Mesenchymal stem cell (in vitro differentiated cells and primary cell): ENCODE measurements at regions not wholly inside any gene's neighbourhood (a gene's known extent, or its start where the extent isn't known, plus 50 kb on each side); places are given as distances from the start of the nearest gene placed in this dataset.
A peak's percentile ranks its signal among the peaks of the same experiment; 100 is the strongest.

Experiments used
- DNase-seq: peaks from one replicate; pipeline ENCODE4 v3.0.0-alpha.2; 2013
- H2AFZ ChIP-seq: one replicate; pipeline ENCODE4 v1.6.1; 2013; ENCODE audit warnings: low read depth, mild to moderate bottlenecking, control low read depth, inconsistent platforms, low read length, moderate library complexity
- H2AK5ac ChIP-seq: 2 replicates; pipeline ENCODE4 v1.6.1; 2013; ENCODE audit warnings: low read length, moderate library complexity, mild to moderate bottlenecking, inconsistent platforms; ENCODE audit not compliant: severe bottlenecking
- H2BK120ac ChIP-seq: one replicate; pipeline ENCODE4 v1.6.1; 2013; ENCODE audit warnings: low read depth, mild to moderate bottlenecking, inconsistent platforms, low read length, moderate library complexity
- H2BK12ac ChIP-seq, 2 experiments: one replicate each; pipeline ENCODE4 v1.6.1; 2013; ENCODE audit warnings: inconsistent platforms in 2 of 2, low read length in 2 of 2, mild to moderate bottlenecking in 2 of 2, moderate library complexity in 2 of 2, control low read depth in 1 of 2
- H2BK15ac ChIP-seq: one replicate; pipeline ENCODE4 v1.6.1; 2013; ENCODE audit warnings: mild to moderate bottlenecking, low read depth, inconsistent platforms; ENCODE audit not compliant: poor library complexity, severe bottlenecking
- H2BK5ac ChIP-seq: 2 replicates; pipeline ENCODE4 v1.6.1; 2013; ENCODE audit warnings: low read depth, mild to moderate bottlenecking, low read length, control low read depth, inconsistent platforms; ENCODE audit not compliant: poor library complexity, severe bottlenecking
- H3K14ac ChIP-seq, 2 experiments: one replicate each; pipeline ENCODE4 v1.6.1; 2013; ENCODE audit warnings: inconsistent platforms in 2 of 2, low read length in 2 of 2, control low read depth in 1 of 2, mild to moderate bottlenecking in 1 of 2, moderate library complexity in 1 of 2
- H3K18ac ChIP-seq, 2 experiments: one replicate each; pipeline ENCODE4 v1.6.1; 2013; ENCODE audit warnings: inconsistent platforms in 2 of 2, low read length in 2 of 2, control low read depth in 1 of 2, low read depth in 1 of 2, mild to moderate bottlenecking in 1 of 2
- H3K23ac ChIP-seq, 2 experiments: one replicate each; pipeline ENCODE4 v1.6.1; 2013; ENCODE audit warnings: inconsistent platforms in 2 of 2, low read length in 2 of 2, mild to moderate bottlenecking in 2 of 2, moderate library complexity in 2 of 2, control low read depth in 1 of 2
- H3K27ac ChIP-seq: 2 replicates; pipeline ENCODE4 v1.5.1; 2013; ENCODE audit warnings: mild to moderate bottlenecking, moderate library complexity, low read length, control low read depth, inconsistent platforms; ENCODE audit not compliant: poor library complexity, severe bottlenecking
- H3K27me3 ChIP-seq, 2 experiments: 2 replicates each; pipeline versions ENCODE4 v1.6.1 to v1.7.0; 2013; ENCODE audit warnings: low read length in 2 of 2, mild to moderate bottlenecking in 2 of 2, moderate library complexity in 2 of 2, control low read depth in 1 of 2, inconsistent platforms in 1 of 2; ENCODE audit not compliant: control insufficient read depth in 1 of 2, insufficient read depth in 1 of 2
- H3K36me3 ChIP-seq, 2 experiments: 2 replicates each; pipeline versions ENCODE4 v1.6.1 to v1.7.0; 2013; ENCODE audit warnings: low read length in 2 of 2, control low read depth in 1 of 2, inconsistent platforms in 1 of 2, low read depth in 1 of 2, mild to moderate bottlenecking in 1 of 2; ENCODE audit not compliant: insufficient read depth in 2 of 2, control insufficient read depth in 1 of 2
- H3K4ac ChIP-seq, 2 experiments: one replicate each; pipeline ENCODE4 v1.6.1; 2013; ENCODE audit warnings: inconsistent platforms in 2 of 2, low read length in 2 of 2, mild to moderate bottlenecking in 2 of 2, moderate library complexity in 2 of 2, control low read depth in 1 of 2, low read depth in 1 of 2
- H3K4me1 ChIP-seq: 2 replicates; pipeline ENCODE4 v1.6.1; 2013; ENCODE audit warnings: low read depth, low read length, control low read depth; ENCODE audit not compliant: control insufficient read depth, insufficient read depth
- H3K4me2 ChIP-seq: 2 replicates; pipeline ENCODE4 v1.6.1; 2013; ENCODE audit warnings: low read length, mild to moderate bottlenecking, inconsistent platforms; ENCODE audit not compliant: poor library complexity, severe bottlenecking
- H3K4me3 ChIP-seq, 2 experiments: 2 replicates each; pipeline versions ENCODE4 v1.5.1 to v1.7.0; 2013; ENCODE audit warnings: low read length in 2 of 2, mild to moderate bottlenecking in 2 of 2, control low read depth in 1 of 2, low read depth in 1 of 2; ENCODE audit not compliant: insufficient read depth in 1 of 2
- H3K79me1 ChIP-seq: replicated peaks from 2 replicates; pipeline ENCODE4 v1.6.1; 2013; ENCODE audit warnings: mild to moderate bottlenecking, control low read depth, low read length, inconsistent platforms; ENCODE audit not compliant: poor library complexity, severe bottlenecking
- H3K9ac ChIP-seq: 2 replicates; pipeline ENCODE4 v1.7.0; 2013; ENCODE audit warnings: mild to moderate bottlenecking, low read length, moderate library complexity
- H3K9me3 ChIP-seq: 2 replicates; pipeline ENCODE4 v1.7.0; 2013; ENCODE audit warnings: mild to moderate bottlenecking, low read length; ENCODE audit not compliant: control insufficient read depth
- H4K8ac ChIP-seq: one replicate; pipeline ENCODE4 v1.6.1; 2013; ENCODE audit warnings: inconsistent platforms, mild to moderate bottlenecking, low read length, moderate library complexity
- H4K91ac ChIP-seq: one replicate; pipeline ENCODE4 v1.6.1; 2013; ENCODE audit warnings: mild to moderate bottlenecking, low read length, inconsistent platforms
- WGBS: methylation state at CpG from one replicate; pipeline ENCODE4 v1.1.7; 2013; ENCODE audit warnings: mixed read lengths; 5-methylcytosine and 5-hydroxymethylcytosine counted together

GRCh38 chr3:187590861-187591576 is 79.2 kb downstream of the SST start:
- no peaks in the 10 kb centered on the region for H3K9me3 ChIP-seq
- H2BK15ac ChIP-seq: no peak overlapping the region
- no peak overlapping the region for H3K27ac ChIP-seq
- H3K36me3 ChIP-seq: no peaks in the 10 kb centered on the region
- H3K4me3 ChIP-seq: no peak overlapping the region
- no peak overlapping the region for H2AFZ ChIP-seq
- no peak overlapping the region for H2BK120ac ChIP-seq
- WGBS: 70% methylated on average over 7 of the region's 10 CpGs
- no peak overlapping the region for H3K18ac ChIP-seq
- no peak overlapping the region for H2BK5ac ChIP-seq
- no peak overlapping the region for H4K91ac ChIP-seq
- peak overlapping the region; percentile 40 for H3K9ac ChIP-seq
- no peak for DNase-seq
- no peak overlapping the region for H2BK12ac ChIP-seq
- H3K79me1 ChIP-seq: no peaks in the 10 kb centered on the region
- H3K4ac ChIP-seq: no peak overlapping the region
- H4K8ac ChIP-seq: no peak overlapping the region
- no peaks in the 10 kb centered on the region for H3K27me3 ChIP-seq
- no peak overlapping the region for H3K14ac ChIP-seq
- no peak overlapping the region for H2AK5ac ChIP-seq
- H3K23ac ChIP-seq: no peak overlapping the region
- H3K4me1 ChIP-seq: no peaks in the 10 kb centered on the region
- no peak overlapping the region for H3K4me2 ChIP-seq

- Histone ChIP-seq H3K27ac (no peak overlapping the region), H3K14ac (no peak overlapping the region), H4K8ac (no peak overlapping the region), H2AFZ (no peak overlapping the region), H3K4me2 (no peak overlapping the region), H2AK5ac (no peak overlapping the region), H3K27me3 (no peaks in the 10 kb centered on the region), H3K18ac (no peak overlapping the region), H2BK120ac (no peak overlapping the region), H4K91ac (no peak overlapping the region), H2BK12ac (no peak overlapping the region), H3K4ac (no peak overlapping the region), H2BK5ac (no peak overlapping the region), H2BK15ac (no peak overlapping the region), H3K79me1 (no peaks in the 10 kb centered on the region), H3K23ac (no peak overlapping the region), H3K4me1 (no peaks in the 10 kb centered on the region), H3K4me3 (no peak overlapping the region), H3K9me3 (no peaks in the 10 kb centered on the region), H3K9ac (no peak overlapping the region), H3K36me3 (no peaks in the 10 kb centered on the region)
- WGBS: 90% methylated on average over 4 of the region's 4 CpGs
- DNase-seq: no peak
Observed at GRCh38 chr3:187587076-187587475, 83.1 kb downstream of the SST start.

DNA sequence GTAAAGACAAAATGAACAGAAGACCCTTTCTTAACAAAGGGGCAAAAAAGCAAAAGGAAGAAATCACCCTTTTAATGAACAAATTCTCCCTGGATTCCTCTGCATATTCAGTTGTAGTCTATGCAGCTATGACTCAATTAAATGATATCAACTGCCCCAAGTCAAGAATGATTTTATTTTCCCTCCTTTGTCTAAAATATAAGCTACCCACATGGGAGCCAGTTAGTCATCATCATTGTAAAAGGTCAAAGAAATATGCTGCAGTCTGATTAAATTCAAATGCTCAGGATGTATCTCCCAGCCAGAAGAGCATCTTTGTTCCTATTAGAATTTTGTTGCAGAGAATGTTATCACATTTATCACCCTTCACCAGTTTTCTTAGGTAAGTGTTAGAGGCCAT is 84.0 kb downstream of the SST start:
- Histone ChIP-seq H4K8ac (no peak overlapping the region), H3K27me3 (no peaks in the 10 kb centered on the region), H2BK120ac (no peak overlapping the region), H3K14ac (no peak overlapping the region), H3K4me1 (no peaks in the 10 kb centered on the region), H3K9me3 (no peaks in the 10 kb centered on the region), H2AK5ac (no peak overlapping the region), H3K36me3 (no peaks in the 10 kb centered on the region), H4K91ac (no peak overlapping the region), H2AFZ (no peak overlapping the region), H2BK5ac (no peak overlapping the region), H3K18ac (no peak overlapping the region), H2BK15ac (no peak overlapping the region), H3K27ac (no peak overlapping the region), H3K4me3 (no peak overlapping the region), H3K79me1 (no peaks in the 10 kb centered on the region), H3K4me2 (no peak overlapping the region), H3K9ac (no peak overlapping the region), H3K23ac (no peak overlapping the region), H3K4ac (no peak overlapping the region), H2BK12ac (no peak overlapping the region)
- no peak for DNase-seq

DNA sequence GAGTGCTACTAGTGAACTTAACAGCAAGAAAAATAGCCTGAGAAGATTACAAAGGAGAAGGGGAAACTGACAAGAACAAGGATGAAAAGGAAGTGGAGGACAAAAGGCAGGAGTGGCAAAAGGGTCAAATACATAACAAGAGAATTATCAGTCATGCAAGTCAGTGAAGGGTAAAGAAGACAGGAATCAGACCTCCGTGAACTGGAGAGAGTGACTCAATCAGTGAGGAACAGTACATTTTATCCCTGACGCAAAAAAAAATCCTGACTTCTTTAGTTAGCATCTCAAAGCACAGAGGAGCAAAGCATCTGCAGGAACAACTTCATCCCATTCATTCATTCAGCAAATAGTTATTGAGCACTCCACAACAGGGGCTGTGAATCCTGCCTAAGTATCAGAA is 97.8 kb downstream of the SST start:
- Histone ChIP-seq H3K9me3 (no peaks in the 10 kb centered on the region), H3K27ac (no peak overlapping the region), H2BK120ac (no peak overlapping the region), H4K8ac (no peak overlapping the region), H3K4me1 (peaks cover 11% of the 10 kb centered on the region), H3K18ac (no peak overlapping the region), H3K4me2 (no peak overlapping the region), H3K14ac (no peak overlapping the region), H3K27me3 (no peaks in the 10 kb centered on the region), H3K79me1 (no peaks in the 10 kb centered on the region), H3K4me3 (no peak overlapping the region), H2AFZ (no peak overlapping the region), H2AK5ac (no peak overlapping the region), H3K9ac (no peak overlapping the region), H3K36me3 (no peaks in the 10 kb centered on the region), H2BK12ac (no peak overlapping the region), H3K23ac (no peak overlapping the region), H4K91ac (no peak overlapping the region), H2BK15ac (no peak overlapping the region), H2BK5ac (no peak overlapping the region), H3K4ac (no peak overlapping the region)
- WGBS: 61% methylated on average over 2 of the region's 2 CpGs
- DNase-seq: no peak
